ENCODE measurements at regions not wholly inside any gene's neighbourhood (a gene's known extent, or its start where the extent isn't known, plus 50 kb on each side); places are given as distances from the start of the nearest gene placed in this dataset.

DNA sequence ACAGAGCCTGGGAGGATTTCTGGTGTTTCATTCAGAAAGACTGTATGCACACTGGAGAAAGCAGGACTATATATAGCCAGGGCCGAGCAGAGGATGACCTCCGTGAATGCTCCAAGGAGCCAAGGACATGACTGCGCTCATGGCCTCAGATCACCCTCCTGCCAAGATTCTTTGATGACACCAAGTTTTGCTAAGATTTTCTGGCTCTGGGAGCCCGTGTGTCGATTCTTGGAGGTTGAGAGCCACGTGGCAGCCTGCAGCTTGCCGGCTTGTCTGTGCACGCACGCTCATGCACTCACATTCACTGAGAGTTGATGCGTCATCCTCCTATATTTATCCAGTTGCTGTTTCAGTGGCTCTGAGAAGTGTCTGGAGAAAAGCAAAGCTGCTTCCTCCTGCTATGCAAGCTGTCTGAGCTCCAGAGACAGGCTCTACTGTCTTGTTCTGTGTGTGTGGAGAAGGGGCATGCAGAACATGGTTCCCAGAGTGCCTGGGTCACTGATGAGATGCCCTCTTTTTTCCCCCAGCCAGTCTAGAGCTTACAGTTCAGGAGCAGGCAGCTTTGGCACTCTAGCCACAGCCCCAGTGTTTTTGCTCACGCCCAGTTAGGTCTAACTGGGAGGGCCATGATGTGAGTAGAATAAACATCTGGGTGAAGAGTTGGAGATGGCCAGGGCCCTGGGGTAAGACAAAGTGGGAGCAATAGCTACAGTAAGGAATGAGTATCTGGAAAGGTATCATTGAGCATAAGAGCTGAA, 64.9 kb upstream of the SCOC start:
- ATAC-seq (peak; percentile 35; the same call in 1 of the 3 replicates), FAIRE-seq (no peak), DNase-seq (ENCODE audit: low read depth, low spot score) (no peak)
- SMC1A ChIA-PET (ENCODE audit: uncharacterized antibody, unreplicated experiment), result no interaction called here
- no peak for TF ChIP-seq IKZF2 (IDR thresholded peaks at IDR 0.05)
- TF ChIP-seq IRF5 (IDR thresholded peaks at IDR 0.05; ENCODE audit: borderline replicate concordance), result no peak
- TF ChIP-seq, protein P1, sequence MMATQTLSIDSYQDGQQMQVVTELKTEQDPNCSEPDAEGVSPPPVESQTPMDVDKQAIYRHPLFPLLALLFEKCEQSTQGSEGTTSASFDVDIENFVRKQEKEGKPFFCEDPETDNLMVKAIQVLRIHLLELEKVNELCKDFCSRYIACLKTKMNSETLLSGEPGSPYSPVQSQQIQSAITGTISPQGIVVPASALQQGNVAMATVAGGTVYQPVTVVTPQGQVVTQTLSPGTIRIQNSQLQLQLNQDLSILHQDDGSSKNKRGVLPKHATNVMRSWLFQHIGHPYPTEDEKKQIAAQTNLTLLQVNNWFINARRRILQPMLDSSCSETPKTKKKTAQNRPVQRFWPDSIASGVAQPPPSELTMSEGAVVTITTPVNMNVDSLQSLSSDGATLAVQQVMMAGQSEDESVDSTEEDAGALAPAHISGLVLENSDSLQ (IDR thresholded peaks at IDR 0.05), result no peak
- TF ChIP-seq, protein P2, sequence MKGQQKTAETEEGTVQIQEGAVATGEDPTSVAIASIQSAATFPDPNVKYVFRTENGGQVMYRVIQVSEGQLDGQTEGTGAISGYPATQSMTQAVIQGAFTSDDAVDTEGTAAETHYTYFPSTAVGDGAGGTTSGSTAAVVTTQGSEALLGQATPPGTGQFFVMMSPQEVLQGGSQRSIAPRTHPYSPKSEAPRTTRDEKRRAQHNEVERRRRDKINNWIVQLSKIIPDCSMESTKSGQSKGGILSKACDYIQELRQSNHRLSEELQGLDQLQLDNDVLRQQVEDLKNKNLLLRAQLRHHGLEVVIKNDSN (IDR thresholded peaks at IDR 0.05; ENCODE audit: borderline replicate concordance, extremely low read length, insufficient read depth, low read depth, low read length), result no peak
- no peak for TF ChIP-seq HCFC1 (IDR thresholded peaks at IDR 0.05; ENCODE audit: low read length)
- no peak for TF ChIP-seq MYC (IDR thresholded peaks at IDR 0.05; ENCODE audit: insufficient read depth, insufficient read length, insufficient replicate concordance, low read length, severe bottlenecking)
- no TSS peak for BruUV-seq (replicated peaks)
- H3K4me3 ChIP-seq, result no peak overlapping the region
- no peak overlapping the region for H3K27ac ChIP-seq (ENCODE audit: control insufficient read depth, insufficient read depth)
- 33% methylated on average over 11 of the region's 11 CpGs for WGBS (ENCODE audit: insufficient coverage, insufficient replicate concordance, low lambda C conversion rate, missing lambda C conversion rate)
- in situ Hi-C loops (cut with MboI) (no loop called here), intact Hi-C loops (cut with micrococcal nuclease; ENCODE audit: unreplicated experiment) (no loop called here)
- POLR2A ChIA-PET, result no interaction called here
- no peaks in the 10 kb centered on the region for H3K79me2 ChIP-seq (ENCODE audit: control insufficient read depth, insufficient read depth, low read length)
- no peak overlapping the region for H2AFZ ChIP-seq (ENCODE audit: control insufficient read depth, low read depth, low read length)
- H3K36me3 ChIP-seq (ENCODE audit: control insufficient read depth in 2 of 2, insufficient read depth in 2 of 2, low read length in 1 of 2), result no peaks in the 10 kb centered on the region
- no peak overlapping the region for H3K4me2 ChIP-seq (ENCODE audit: control insufficient read depth, insufficient read depth)
- CTCF ChIA-PET, result no interaction called here
- H4K20me1 ChIP-seq (ENCODE audit: control insufficient read depth, insufficient read depth), result no peaks in the 10 kb centered on the region
- H3K9me3 ChIP-seq (replicated peaks; ENCODE audit: control insufficient read depth, insufficient read depth, low read length), result no peaks in the 10 kb centered on the region
- H3K4me1 ChIP-seq (ENCODE audit: control insufficient read depth, insufficient read depth, low read length), result no peaks in the 10 kb centered on the region
- RAD21 ChIA-PET (ENCODE audit: unreplicated experiment), result no interaction called here
- no peak overlapping the region for H3K9ac ChIP-seq (ENCODE audit: control insufficient read depth, insufficient read depth, low read length)
- H3K27me3 ChIP-seq (replicated peaks in 1 of 2; ENCODE audit: control insufficient read depth in 2 of 2, insufficient read depth in 2 of 2, low read length in 1 of 2), result no peaks in the 10 kb centered on the region; a peak in 1 of 4 replicates

Data from GM12878 (cell line).